GM12878 (cell line): ENCODE measurements at regions not wholly inside any gene's neighbourhood (a gene's known extent, or its start where the extent isn't known, plus 50 kb on each side); places are given as distances from the start of the nearest gene placed in this dataset.

Experiments used
- TF ChIP-seq, protein P1 (sequence below): fragments of 450-650 bp; IDR thresholded peaks from 2 replicates; pipeline ENCODE4 v1.6.1; 2017; ENCODE audit warnings: mild to moderate bottlenecking, moderate library complexity
- TF ChIP-seq, protein P2 (sequence below): fragments of 150-350 bp; IDR thresholded peaks from 2 replicates; pipeline ENCODE4 v1.6.1; 2016; ENCODE audit warnings: low read depth, low read length

DNA sequence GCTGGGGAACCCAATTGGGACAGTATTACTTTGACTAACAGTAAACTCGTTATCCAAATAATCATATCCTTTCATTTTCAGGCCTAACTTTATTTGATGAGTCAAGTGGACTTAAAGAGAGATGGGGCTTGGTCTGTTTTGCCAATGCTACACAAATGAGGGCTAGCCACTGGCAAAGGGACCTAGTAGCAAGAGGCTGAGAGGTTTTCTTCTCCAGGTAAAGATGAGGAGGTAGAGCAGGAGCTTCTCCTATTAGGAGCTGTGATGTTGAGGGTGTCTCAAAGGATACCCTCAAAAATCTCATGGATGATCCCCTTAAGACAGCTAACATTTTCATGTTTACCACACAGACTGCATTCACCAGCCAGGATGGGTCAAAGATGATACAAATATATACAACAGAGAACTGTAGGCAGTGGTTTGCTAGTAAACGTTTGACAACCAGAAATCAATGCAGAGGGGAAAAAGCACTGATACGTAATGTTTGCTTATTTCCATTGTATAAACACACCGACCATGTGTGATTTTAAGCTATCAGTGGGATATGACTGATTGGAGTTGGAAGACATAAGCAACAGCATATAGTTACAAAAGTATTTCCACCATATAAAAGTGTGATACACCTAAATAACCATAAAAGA lies 153.3 kb downstream of the IBTK start (continued):
- TF ChIP-seq, protein P1, sequence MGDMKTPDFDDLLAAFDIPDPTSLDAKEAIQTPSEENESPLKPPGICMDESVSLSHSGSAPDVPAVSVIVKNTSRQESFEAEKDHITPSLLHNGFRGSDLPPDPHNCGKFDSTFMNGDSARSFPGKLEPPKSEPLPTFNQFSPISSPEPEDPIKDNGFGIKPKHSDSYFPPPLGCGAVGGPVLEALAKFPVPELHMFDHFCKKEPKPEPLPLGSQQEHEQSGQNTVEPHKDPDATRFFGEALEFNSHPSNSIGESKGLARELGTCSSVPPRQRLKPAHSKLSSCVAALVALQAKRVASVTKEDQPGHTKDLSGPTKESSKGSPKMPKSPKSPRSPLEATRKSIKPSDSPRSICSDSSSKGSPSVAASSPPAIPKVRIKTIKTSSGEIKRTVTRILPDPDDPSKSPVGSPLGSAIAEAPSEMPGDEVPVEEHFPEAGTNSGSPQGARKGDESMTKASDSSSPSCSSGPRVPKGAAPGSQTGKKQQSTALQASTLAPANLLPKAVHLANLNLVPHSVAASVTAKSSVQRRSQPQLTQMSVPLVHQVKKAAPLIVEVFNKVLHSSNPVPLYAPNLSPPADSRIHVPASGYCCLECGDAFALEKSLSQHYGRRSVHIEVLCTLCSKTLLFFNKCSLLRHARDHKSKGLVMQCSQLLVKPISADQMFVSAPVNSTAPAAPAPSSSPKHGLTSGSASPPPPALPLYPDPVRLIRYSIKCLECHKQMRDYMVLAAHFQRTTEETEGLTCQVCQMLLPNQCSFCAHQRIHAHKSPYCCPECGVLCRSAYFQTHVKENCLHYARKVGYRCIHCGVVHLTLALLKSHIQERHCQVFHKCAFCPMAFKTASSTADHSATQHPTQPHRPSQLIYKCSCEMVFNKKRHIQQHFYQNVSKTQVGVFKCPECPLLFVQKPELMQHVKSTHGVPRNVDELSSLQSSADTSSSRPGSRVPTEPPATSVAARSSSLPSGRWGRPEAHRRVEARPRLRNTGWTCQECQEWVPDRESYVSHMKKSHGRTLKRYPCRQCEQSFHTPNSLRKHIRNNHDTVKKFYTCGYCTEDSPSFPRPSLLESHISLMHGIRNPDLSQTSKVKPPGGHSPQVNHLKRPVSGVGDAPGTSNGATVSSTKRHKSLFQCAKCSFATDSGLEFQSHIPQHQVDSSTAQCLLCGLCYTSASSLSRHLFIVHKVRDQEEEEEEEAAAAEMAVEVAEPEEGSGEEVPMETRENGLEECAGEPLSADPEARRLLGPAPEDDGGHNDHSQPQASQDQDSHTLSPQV = no peak
- TF ChIP-seq, protein P2, sequence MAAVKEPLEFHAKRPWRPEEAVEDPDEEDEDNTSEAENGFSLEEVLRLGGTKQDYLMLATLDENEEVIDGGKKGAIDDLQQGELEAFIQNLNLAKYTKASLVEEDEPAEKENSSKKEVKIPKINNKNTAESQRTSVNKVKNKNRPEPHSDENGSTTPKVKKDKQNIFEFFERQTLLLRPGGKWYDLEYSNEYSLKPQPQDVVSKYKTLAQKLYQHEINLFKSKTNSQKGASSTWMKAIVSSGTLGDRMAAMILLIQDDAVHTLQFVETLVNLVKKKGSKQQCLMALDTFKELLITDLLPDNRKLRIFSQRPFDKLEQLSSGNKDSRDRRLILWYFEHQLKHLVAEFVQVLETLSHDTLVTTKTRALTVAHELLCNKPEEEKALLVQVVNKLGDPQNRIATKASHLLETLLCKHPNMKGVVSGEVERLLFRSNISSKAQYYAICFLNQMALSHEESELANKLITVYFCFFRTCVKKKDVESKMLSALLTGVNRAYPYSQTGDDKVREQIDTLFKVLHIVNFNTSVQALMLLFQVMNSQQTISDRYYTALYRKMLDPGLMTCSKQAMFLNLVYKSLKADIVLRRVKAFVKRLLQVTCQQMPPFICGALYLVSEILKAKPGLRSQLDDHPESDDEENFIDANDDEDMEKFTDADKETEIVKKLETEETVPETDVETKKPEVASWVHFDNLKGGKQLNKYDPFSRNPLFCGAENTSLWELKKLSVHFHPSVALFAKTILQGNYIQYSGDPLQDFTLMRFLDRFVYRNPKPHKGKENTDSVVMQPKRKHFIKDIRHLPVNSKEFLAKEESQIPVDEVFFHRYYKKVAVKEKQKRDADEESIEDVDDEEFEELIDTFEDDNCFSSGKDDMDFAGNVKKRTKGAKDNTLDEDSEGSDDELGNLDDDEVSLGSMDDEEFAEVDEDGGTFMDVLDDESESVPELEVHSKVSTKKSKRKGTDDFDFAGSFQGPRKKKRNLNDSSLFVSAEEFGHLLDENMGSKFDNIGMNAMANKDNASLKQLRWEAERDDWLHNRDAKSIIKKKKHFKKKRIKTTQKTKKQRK = no peak
